ENCODE measurements at regions not wholly inside any gene's neighbourhood (a gene's known extent, or its start where the extent isn't known, plus 50 kb on each side); places are given as distances from the start of the nearest gene placed in this dataset.

DNA sequence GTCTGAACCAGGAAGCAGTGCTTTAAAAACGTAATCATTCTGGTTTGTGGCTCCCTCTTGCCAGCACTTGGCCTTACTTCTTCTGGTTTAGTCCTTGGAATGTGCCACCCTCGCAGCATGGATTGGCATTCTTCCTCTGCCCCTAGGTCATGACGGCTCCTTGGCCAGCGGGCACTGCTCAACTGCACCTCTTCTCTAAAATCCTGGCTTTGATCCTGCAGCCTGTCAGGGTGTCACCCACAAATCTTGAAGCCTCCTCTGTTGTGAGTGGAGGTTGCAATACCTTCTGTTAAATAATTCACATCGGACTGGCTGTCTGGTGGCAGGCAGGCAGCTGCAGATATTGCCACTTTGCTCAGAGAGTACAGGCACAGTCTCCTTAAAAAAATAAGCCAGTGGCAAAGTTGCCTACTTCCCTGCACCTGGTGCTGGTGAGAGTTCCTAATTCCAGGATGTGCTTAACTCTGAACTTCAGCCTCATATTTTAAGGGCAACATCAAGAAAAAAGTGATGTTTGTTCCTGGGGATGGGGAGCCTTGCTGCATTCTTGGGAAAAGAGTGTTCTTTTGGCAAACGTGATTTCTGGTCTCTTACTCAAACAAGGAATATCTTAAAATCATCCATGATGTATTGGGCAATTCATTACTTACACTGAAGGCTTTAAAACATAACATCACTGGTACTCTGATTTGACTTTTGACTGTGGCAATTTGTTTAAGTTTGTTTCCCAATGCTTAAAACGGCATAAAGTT is 179.8 kb downstream of the FOXA2 start:
- Histone ChIP-seq H3K4me3 (ENCODE audit: low read depth, low read length) (peak overlapping the region; percentile 24), H3K4me1 (peaks cover 15% of the 10 kb centered on the region), H3K9me3 (no peaks in the 10 kb centered on the region), H3K36me3 (ENCODE audit: control insufficient read depth, insufficient read depth, low read length) (no peaks in the 10 kb centered on the region), H3K27me3 (replicated peaks; ENCODE audit: control insufficient read depth, insufficient read depth, low read length) (no peaks in the 10 kb centered on the region)
- CTCF ChIA-PET, result interaction anchor here (1.4 to 1.5 kb wide), 3 partner anchors 15 to 182 kb away, joined by 3 to 6 read pairs (median 4); partner anchors contain the start of gene FOXA2
- no TSS peak for BruUV-seq (replicated peaks)
- DNase-seq, result no peak
- Mint-ChIP-seq H3K9me3 (ENCODE audit: unreplicated experiment) (peaks cover 11% of the 10 kb centered on the region), H3K27ac (ENCODE audit: unreplicated experiment) (peak overlapping the region; percentile 39), H3K4me1 (ENCODE audit: low read depth, unreplicated experiment) (peaks cover 40% of the 10 kb centered on the region), H3K36me3 (ENCODE audit: insufficient read depth, unreplicated experiment) (no peaks in the 10 kb centered on the region), H3K27me3 (ENCODE audit: insufficient read depth, unreplicated experiment) (no peaks in the 10 kb centered on the region), H3K4me3 (ENCODE audit: unreplicated experiment) (peak overlapping the region; percentile 72)
- POLR2A ChIA-PET, result interaction anchor here (1.4 to 1.7 kb wide), 3 partner anchors 86 to 277 kb away, joined by 3 to 9 read pairs (median 5); no protein-coding TSS in a partner anchor
- TF ChIP-seq CTCF (IDR thresholded peaks at IDR 0.05; ENCODE audit: insufficient read depth in 1 of 2, low read depth in 1 of 2, low read length in 1 of 2, severe bottlenecking in 1 of 2, unreplicated experiment in 1 of 2), result no peak
- intact Hi-C loops (cut with micrococcal nuclease; ENCODE audit: unreplicated experiment), result loop anchor here (5.0 kb wide), 3 partner anchors 68 to 133 kb away; no protein-coding TSS in a partner anchor

DNA sequence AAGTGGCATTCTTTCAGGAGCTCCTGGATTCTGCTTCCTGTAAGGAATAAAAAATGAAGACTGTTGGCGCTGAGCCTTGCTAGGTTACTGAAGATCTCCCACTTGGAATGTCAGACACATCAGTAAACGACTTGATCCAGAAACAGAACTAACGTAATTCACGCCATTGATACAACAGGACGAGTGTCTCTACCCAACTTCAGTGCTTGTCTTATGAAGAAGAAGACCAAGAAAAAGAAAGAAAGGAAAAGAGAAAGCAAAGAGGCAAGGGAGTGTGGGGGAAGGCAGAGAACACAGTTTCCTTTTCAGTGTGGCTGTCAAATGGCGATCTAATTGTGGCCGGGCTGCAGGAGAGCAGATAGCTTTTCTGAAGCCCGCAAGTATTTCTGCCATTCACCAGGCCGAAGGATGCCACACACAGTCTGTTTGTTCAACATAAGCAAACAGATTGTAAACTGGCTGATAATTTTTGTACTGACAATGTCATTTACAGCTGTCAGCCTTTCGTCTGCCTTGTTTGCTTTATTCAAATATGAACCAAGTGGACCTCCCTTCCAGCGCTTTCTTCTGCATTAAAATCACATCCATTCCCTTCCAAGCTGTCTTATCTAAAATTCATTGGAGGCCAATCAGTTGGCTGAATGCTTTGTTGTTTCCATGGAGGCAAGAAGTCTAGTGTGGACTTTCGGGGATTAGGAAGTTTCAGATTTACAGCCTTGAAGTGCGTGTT is 180.6 kb downstream of the FOXA2 start:
- Mint-ChIP-seq H3K36me3 (ENCODE audit: insufficient read depth, unreplicated experiment) (no peaks in the 10 kb centered on the region), H3K9me3 (ENCODE audit: unreplicated experiment) (peaks cover 5% of the 10 kb centered on the region), H3K4me1 (ENCODE audit: low read depth, unreplicated experiment) (peaks cover 35% of the 10 kb centered on the region), H3K27ac (ENCODE audit: unreplicated experiment) (peak overlapping the region; percentile 39), H3K27me3 (ENCODE audit: insufficient read depth, unreplicated experiment) (no peaks in the 10 kb centered on the region), H3K4me3 (ENCODE audit: unreplicated experiment) (peak overlapping the region; percentile 72)
- peak; percentile 53 to 60 for DNase-seq
- BruUV-seq (replicated peaks), result no TSS peak
- no peak for TF ChIP-seq CTCF (IDR thresholded peaks at IDR 0.05; ENCODE audit: insufficient read depth in 1 of 2, low read depth in 1 of 2, low read length in 1 of 2, severe bottlenecking in 1 of 2, unreplicated experiment in 1 of 2)
- Histone ChIP-seq H3K27me3 (replicated peaks; ENCODE audit: control insufficient read depth, insufficient read depth, low read length) (no peaks in the 10 kb centered on the region), H3K9me3 (no peaks in the 10 kb centered on the region), H3K36me3 (ENCODE audit: control insufficient read depth, insufficient read depth, low read length) (no peaks in the 10 kb centered on the region), H3K4me3 (ENCODE audit: low read depth, low read length) (peak overlapping the region; percentile 24), H3K4me1 (peaks cover 15% of the 10 kb centered on the region)
- intact Hi-C loops (cut with micrococcal nuclease; ENCODE audit: unreplicated experiment), result loop anchor here (1.0 to 5.0 kb wide), 7 partner anchors 8 to 134 kb away; no protein-coding TSS in a partner anchor
- ChIA-PET POLR2A (interaction anchor here (1.1 to 1.7 kb wide), 6 partner anchors 8 to 278 kb away, joined by 3 to 17 read pairs (median 6); partner anchors contain the start of gene FOXA2), CTCF (interaction anchor here (0.5 to 1.5 kb wide), 9 partner anchors 15 to 1022 kb away, joined by 3 to 7 read pairs (median 5); partner anchors contain the start of gene FOXA2)

DNA sequence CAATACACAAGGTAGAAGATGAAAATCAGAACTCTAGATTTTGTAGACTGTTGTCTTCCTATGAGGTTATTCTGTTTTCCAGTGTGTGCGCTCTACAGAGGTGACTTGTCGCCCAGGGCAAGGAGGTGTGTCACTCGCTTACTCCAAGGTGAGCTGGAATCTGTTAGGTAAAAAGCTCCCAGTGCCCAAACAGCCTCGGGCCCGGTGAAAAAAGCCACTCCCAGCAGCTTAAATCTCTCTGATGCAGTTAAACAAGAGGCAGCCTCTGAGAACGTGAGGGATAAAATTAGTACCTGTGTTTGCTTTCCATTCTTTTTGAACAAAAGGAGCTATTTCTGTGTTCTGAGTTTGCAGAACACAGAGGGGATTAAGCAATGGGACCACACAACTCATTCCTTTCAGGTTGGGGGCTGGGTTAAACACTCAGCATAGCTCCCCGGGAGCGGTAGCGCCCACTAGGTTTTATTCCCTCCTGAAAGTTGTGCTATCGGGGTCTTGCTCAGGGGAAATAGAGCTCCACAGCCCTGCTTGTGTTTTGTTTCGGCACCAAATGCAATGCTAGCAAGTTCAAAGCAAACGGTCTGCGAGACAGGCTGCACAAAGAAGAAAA is 181.2 kb downstream of the FOXA2 start:
- H3K9me3 Mint-ChIP-seq (ENCODE audit: unreplicated experiment), result no peaks in the 10 kb centered on the region
- peak overlapping the region; percentile 72 for H3K4me3 Mint-ChIP-seq (ENCODE audit: unreplicated experiment)
- H3K9me3 ChIP-seq, result no peaks in the 10 kb centered on the region
- H3K4me1 ChIP-seq, result peaks cover 15% of the 10 kb centered on the region
- peak; percentile 74 to 75 for DNase-seq
- no TSS peak for BruUV-seq (replicated peaks)
- peak overlapping the region; percentile 39 for H3K27ac Mint-ChIP-seq (ENCODE audit: unreplicated experiment)
- H3K27me3 Mint-ChIP-seq (ENCODE audit: insufficient read depth, unreplicated experiment), result no peaks in the 10 kb centered on the region
- peak in 1 of 2 experiments; percentile 3 for TF ChIP-seq CTCF (IDR thresholded peaks at IDR 0.05; ENCODE audit: insufficient read depth in 1 of 2, low read depth in 1 of 2, low read length in 1 of 2, severe bottlenecking in 1 of 2, unreplicated experiment in 1 of 2)
- ChIA-PET CTCF (interaction anchor here (0.5 to 1.5 kb wide), 9 partner anchors 14 to 1023 kb away, joined by 3 to 7 read pairs (median 4); partner anchors contain the start of gene FOXA2), POLR2A (interaction anchor here (0.6 to 1.7 kb wide), 8 partner anchors 9 to 279 kb away, joined by 3 to 17 read pairs (median 4); partner anchors contain the start of gene FOXA2)
- H3K4me1 Mint-ChIP-seq (ENCODE audit: low read depth, unreplicated experiment), result peaks cover 33% of the 10 kb centered on the region
- no peaks in the 10 kb centered on the region for H3K36me3 ChIP-seq (ENCODE audit: control insufficient read depth, insufficient read depth, low read length)
- H3K4me3 ChIP-seq (ENCODE audit: low read depth, low read length), result peak overlapping the region; percentile 24
- H3K27me3 ChIP-seq (replicated peaks; ENCODE audit: control insufficient read depth, insufficient read depth, low read length), result no peaks in the 10 kb centered on the region
- intact Hi-C loops (cut with micrococcal nuclease; ENCODE audit: unreplicated experiment), result loop anchor here (1.0 to 5.0 kb wide), 7 partner anchors 8 to 134 kb away; no protein-coding TSS in a partner anchor
- H3K36me3 Mint-ChIP-seq (ENCODE audit: insufficient read depth, unreplicated experiment), result no peaks in the 10 kb centered on the region

All from Caco-2 (cell line).